NCI-H2227 treated with DMSO at 0.1 percent for 48 hours (cell line): ENCODE measurements at regions not wholly inside any gene's neighbourhood (a gene's known extent, or its start where the extent isn't known, plus 50 kb on each side); places are given as distances from the start of the nearest gene placed in this dataset.

ENCODE experiments used
- DNase-seq: peaks from one replicate; lab custom pipeline; 2025; lab: John Stamatoyannopoulos, UW

DNA sequence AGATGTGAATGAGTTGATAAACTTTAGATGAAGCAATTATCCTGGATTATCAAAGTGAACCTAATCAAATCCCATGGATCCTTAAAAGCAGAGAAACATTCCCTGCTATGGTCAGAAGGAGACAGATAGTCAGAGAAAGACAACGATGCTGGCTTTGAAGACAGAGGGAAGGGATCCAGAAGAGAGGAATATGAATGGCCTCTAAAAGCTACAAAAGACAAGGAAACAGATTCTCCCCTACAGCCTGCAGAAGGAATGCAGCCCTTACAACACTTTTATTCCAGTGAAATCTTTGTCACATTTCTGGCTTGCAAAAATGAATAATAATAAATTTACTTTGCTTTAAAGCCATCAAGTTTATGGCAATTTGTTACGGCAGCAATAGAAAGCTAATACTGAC, 1164.2 kb downstream of the PCDH17 start:
- no peak for DNase-seq

DNA sequence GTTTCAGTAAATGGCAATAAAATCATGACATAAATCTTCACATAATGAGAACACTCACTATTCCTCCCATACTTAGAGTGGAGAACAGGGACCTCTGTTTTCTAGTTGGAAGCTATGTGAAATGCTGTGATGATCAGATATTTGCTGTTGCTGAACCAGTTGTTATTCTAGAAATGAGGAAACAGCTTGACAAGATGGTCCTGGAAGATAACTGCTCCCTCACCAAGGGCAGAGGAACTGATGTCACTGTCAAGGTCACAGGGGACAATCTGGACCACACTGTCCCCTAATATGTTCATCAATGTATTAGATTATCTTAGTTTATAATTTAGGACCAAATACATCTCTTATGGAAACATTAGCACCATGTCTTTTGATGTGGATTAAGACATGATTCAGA, 1173.3 kb downstream of the PCDH17 start:
- DNase-seq = no peak

DNA sequence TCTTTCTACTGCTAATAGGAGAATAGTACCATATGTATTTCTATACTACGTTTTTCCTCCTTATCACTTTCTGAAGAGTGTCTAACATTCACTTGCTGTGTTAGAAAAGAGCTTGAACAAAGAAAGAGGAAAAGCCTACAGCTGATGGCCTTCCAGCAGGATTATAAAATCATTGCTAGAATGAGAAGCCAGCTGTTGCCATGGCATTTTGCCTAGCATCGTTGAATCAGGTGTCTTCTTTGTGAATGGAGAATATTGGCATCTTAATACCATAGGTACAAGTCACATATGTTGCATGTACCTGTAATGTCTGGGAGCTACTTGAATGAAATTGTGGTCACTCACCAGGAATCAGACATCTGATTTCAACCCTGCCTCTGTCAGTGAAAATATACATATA, 1174.9 kb downstream of the PCDH17 start:
- DNase-seq = no peak

DNA sequence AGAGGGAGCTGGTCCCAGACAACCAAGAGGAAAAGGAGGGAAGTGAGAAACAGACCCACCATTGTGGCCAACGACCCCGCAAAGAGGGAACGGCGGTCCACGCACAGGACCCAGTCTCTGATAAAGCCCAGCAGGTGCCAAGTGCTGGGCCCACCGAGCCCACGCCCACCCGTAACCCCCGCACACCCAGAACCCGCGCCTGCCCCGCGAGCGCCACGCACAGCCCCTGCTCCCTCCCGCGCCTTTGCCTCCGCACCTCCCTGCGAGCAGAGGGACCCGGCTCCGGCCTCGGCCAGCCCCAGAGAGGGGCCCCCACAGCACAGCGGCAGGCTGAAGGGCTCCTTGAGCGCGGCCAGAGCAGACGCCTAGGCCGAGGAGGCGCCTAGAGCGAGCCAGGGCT, 1192.2 kb downstream of the PCDH17 start:
- DNase-seq = no peak

DNA sequence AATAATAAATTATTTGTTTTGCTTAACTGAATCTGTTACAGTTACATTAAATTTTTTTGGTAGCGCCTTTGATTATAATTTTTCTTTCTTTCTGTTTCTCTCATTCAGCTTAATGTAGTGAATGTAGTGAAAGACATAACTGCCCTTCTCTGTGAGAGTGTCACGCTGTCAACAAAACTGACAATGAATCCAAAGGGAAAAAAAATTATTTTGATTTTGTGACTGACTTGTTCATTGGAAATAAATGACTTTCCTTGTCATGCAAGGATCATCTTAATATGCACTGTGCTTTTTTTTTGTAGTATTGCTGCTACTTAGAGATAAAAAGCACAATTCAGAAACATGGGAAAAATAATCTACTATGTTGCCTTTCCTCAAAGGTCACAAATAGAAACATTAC, 1196.4 kb downstream of the PCDH17 start:
- no peak for DNase-seq

DNA sequence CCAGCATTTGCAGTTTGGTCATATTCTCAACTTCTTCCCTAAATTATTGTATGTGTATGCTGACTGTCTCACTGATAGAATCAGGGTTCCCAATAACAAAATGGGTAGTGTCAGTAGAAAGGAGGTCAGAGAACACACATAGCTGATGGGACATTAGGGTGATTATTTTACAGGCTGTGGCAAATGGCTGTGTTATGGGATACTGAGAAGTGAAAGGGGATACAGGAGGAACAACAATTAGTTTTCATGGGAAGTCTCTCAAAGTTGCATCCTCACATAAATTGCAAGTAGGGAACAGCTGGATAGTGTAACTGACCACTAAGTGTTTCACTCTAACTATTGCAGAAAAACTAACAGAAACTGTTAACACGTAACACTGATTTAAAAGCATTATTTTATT, 1199.3 kb downstream of the PCDH17 start:
- DNase-seq = no peak

DNA sequence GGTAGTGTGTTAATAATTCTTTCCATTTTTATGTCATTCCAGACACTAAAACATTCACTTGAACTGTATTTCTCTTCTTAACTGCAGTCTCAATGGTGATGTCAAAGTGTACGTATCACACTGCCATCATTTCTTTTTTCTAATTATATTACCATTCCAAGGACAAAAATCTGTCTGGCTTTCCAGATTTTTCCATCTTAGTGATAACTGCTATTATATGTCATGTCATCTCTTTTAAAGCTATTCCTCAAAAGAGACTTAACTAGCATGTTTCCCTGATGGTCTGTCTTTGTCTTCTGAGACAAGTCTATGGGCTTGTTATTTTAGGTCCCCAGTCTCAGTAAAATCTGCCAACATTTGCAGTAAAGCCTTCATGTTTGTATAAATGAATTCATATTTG, 1207.1 kb downstream of the PCDH17 start:
- no peak for DNase-seq

DNA sequence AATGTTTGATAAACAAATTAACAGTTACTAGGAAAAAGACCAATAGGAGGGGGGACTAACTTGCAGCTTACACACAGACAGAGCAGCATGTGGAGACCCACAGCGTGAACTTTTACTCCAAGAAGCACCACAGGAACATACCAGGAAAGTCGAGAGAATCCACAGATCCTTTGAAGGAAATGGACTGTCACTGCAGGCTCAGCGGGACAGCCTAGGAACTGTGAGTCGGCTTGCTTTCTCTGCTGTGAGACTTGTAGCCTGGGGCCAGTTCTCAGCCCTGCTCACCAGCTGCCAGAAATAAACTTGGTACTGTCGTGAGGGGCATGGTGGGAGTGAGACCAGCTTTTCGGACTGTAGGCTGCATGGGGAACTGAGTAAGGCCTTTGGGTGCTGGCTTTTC, 1211.5 kb downstream of the PCDH17 start:
- no peak for DNase-seq

DNA sequence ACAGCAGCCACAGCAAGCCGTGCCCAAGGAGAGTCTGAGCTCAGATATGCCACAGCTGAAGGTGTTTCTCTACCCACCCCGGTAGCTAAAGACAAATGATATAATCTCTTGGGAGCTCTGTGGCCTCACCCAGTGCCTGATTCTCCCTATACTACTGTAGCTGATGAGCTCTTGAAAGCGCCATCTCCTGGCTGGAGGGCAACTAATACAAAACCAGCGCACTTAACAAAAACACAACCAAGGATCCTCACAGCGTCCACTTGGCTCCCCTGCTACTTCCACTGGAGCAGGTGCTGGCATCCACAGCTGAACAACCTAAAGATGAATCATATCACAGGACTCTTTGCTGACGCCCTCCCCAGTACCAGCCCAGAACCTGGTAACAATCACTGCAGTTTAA, 1212.0 kb downstream of the PCDH17 start:
- no peak for DNase-seq

DNA sequence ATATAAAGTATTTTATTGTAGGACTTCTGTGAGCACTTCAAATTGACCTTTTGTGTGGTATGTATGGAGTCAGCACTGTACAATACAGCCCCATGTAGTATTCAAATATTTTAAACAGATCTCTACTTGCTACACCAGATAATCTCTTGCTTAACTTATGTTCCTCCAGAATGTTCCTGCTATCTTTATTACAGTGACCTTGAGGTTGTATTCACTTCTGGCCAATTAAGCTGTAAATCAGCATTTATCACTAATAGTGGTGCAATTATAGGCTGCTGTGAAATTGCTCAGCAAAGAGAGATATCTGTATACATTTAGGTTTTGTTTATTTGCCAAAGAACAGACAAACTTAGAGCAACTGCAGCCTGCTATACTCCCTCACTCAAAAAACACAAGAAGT, 1218.6 kb downstream of the PCDH17 start:
- no peak for DNase-seq

DNA sequence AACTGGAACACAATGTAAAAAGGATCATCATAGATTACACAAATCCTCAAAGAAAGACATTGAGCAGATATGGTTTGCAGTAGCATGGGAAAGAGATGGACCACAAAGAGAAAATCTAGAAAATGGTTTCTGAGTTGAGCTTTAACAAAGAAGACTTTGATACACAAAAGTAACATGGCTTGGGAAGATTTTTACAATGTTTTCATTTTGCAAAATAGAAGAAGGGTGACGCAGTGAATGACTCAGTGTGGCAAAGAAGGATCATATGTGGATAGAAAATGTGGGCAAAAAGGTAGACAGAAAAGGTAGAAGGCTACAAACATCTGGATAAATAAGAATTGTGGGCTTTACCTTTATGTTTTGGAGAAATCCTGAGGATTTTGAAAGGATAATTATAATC, 1220.5 kb downstream of the PCDH17 start:
- no peak for DNase-seq

DNA sequence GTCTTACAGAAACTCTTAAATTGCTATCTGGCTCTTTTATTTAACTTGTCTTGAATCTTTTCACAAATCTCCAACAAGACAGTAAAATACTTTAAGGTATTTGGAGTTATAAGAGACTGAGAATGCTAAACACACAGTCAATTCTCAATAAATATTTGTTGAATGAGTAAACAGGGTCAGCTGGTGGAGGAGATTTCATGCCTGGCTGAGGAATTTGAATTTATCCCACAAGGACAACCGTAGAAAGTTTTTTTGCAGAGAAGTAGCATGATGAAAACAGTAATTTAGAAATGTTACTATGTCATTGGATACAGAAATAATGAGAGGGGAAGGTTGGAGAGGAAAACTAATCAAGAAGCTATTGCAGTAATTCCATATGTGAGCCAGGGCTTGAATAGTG, 1223.7 kb downstream of the PCDH17 start:
- DNase-seq = no peak

DNA sequence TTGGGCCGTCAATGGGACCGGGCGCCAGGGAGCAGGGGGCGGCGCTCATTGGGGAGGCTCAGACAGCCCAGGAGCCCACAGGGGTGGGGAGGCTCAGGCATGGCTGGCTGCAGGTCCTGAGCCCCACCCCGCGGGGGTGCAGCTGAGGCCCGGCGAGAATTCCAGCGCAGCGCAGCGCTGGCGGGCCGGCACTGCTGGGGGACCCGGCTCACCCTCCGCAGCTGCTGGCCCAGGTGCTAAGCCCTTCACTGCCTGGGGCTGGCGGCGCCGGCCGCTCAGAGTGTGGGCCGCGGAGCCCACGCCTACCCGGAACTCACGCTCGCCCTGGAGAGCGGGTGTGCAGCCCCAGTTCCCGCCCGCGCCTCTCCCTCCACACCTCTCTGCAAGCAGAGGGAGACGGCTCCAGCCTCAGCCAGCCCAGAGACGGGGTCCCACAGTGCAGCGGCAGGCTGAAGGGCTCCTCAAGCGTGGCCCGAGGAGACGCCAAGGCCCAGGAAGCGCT, 1227.4 kb downstream of the PCDH17 start:
- no peak for DNase-seq

DNA sequence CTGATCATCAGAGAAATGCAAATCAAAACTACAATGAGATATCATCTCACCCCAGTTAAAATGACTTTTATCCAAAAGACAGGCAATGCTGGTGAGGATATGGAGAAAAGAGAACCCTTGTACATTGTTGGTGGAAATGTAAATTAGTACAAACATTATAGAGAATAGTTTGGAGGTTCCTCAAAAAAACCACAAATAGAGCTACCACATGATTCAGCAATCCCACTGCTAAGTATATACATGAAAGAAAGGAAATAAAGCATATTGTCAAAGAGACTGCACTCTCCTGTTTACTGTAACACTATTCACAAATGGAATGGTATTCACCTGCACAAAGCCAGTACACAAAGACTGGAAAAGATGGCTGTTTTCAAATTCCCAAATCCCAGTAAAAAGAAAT, 1233.7 kb downstream of the PCDH17 start:
- no peak for DNase-seq

DNA sequence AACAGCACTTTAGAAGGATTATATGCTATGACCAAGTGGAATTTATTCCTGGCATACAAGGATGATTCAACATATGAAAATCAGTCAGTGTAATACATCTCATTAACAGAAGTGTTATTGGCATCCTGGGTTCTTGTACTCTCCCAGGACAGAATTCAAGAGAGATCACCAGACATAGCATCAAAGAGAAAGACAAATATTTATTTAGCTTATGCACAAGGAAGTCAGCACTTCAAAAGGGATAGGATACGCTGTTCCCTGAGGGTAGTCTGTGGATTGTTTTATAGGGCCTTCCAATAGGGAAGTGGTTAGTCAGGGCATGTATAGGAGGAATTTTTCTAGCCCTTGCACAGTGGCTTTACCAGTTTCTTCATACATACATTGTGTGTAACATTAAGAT, 1238.0 kb downstream of the PCDH17 start:
- no peak for DNase-seq

DNA sequence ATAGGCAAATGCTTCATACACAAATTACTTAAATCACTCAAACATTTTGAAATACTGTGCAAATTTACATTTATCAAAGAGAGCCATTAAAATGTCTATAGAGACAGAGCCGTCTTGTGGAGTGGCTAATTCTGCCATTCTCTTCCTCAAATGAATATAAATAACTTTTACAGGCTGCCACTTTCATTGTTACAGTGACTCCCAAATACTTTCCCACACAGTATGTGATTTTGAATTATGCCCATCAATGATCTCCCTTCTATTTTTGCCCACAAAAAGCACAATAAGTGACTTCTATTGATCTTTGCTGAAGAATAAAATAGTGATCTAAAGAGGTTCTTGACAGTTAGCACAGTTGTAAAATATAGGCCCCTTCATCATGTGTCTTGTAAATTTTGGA, 1244.9 kb downstream of the PCDH17 start:
- DNase-seq = no peak

DNA sequence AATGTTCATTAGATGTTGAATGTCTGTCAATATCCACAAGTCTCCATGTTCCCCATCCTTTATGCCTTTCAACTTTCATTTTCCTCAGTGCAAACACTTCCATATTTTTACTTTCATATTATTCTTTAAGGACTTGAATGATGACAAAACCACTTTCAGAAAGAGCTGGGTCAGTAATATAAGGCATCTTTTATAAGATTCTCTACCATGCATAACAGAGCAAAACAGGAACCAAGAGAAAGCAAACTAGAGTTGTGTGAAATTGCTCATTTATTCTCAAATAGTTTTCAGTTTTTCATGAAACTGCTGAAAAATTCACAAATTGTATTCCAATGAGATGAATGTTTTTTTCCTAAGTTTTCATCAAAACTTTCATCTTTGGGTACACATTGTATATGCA, 1247.6 kb downstream of the PCDH17 start:
- no peak for DNase-seq

DNA sequence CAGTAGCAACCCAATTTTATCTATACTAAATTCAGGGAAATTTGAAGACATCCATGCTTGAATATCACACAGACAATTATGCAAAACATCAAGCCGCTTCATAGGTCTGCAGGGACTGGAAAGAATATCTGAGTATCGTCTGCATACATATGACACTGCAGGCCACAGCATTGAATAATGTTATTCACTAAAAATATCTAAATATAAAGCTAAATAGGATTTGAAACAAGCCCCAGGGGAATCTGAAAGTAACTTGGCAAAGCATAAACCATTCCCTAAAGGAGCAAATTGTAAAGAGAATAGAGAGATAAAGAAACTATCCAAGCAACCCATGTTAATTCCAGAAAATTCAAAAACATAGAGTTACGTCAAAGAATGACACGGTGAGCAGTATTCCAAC, 1251.0 kb downstream of the PCDH17 start:
- no peak for DNase-seq

DNA sequence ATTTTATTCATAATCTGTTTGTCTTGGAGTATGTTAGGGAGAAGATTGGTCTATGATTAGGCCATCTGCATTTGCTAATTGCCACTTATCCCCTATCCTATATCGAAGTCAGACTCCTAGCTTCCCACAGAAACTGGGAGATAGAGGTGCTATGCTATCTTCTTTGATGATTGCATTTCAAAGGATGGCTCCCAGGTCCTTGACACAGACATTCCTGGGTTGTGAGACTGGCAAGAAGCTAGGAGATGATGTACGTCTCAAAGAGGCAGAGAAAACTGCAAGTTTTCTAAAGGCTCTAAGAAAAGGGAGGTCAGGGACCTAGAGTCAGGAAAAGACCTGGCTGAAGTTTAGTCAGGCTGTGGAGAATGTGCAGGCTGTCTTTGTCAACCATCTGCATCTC, 1251.9 kb downstream of the PCDH17 start:
- DNase-seq = no peak

DNA sequence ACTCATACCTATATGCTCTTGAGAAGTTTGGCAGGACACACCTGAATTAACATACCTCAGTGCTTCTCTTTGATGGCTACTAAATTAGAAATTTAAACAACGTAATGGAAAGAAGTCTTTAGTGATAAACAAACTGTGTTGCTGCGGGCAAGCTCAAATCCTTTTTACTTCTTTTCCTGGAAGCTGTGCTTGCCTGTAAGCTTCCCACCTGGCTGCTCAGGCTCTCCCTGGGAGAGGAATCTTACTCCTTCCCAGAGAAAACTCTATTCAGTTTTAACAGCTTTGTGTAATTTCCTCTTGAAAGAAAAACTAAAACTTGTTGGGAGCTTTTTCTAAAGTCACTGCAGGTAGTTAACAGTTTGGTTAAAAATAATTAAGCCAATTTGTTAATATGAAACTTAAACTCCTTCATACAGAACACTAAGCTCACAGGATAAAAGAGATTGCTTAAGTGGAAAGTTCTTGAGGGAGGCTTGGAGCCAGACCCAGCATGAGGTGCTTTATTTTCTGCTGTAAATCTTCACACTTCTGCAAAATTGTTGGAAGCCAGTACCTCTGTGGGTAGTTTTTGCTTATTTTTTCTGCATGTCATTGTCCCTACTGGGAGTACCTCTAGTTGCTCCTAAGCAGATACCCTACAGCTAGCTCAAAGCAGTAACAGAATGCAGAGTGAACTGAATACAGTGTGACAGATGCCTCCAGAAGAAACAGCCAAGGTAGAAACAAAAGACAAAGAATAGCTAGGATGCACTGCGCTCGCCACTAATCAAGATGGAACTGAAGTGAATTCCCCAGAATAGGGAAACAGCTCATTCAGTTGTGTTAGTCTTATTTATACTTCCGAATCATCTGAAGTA, 1253.0 kb downstream of the PCDH17 start:
- no peak for DNase-seq

DNA sequence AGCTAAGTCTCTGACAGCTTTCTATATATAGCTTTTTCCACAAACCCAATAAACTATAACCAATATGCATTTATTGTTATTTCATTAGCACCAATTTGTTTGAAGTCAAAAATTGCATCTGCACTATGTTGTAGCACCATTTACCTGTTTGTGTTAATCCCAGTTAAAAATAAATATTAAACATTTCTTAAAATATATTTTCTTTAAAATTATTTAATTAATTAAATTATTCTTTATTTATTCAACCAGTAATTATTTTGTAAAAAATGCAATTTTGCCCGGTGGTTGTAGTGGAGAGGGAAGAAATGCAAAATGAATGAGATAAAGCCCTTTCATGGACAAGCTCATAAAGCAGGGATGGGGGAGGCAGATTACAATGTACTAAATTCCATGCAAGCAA, 1257.9 kb downstream of the PCDH17 start:
- DNase-seq = no peak

DNA sequence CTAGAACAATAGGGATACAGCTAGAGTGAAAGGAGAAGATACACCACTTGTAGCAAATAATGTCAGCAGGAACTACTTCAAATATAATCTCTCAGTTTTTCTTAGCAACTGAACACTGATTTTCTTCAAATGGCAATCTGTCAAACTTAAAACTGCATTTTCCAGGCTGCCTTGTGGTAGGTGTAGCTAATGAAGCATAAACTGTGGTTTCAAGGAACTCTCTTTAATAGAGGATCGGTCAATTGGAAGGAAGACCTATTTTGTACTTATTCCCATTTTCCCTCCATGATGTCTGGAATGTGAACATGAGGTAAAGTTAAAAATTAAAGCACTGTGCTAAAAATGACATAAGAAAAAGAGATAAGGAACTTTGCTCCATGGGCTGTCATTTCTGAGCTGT, 1261.9 kb downstream of the PCDH17 start:
- DNase-seq = no peak

DNA sequence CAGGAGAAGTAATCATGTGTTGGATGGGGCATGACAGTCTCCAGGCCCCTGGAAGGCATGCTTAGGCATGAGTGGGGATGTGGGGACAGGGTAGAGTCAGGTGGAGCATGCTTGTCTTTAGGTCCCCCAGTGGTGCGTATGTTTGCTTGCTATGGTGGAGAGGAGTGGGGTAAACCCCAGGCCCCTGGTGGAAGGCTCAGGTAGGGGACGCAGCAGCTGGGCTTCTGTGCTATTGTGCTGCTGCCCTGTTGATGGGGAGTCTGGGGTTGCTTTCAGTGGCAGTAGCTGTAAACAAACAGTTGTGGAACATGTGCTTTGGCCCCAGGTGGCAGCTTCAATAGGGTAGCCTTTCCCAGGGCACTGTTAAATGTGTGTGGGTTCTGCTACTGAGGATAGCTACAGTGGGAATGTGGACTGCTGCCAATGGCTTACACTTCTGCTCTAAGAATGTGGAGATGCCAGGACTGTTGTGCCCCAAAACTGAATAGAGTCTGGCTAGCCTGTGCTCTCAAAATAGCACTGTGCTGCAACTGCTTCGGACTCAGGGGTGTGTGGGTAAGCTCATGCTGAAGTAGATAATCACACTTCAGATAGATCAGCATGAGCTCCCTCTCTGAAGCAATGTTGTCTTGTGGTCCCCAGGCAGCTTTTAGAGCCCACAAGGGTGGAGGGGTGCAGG, 1257.3 kb downstream of the DIAPH3 start:
- no peak for DNase-seq

DNA sequence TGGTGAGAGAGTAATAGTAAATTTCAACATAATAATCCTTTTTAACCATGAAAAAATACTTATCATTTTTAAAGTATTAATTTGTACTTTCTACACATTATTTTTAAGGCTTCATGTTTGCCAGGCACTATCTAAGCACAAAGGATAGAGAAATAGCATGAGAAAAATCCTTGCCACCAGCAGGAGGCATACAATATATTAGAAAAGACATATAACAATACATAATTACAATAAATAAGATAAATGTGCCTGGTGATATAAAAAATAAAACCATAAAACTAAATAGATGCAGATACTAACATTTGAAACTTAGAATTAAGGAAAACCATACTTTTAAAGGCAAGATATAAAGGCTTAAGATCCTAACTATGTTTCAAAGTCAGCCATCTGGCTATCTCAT, 1256.4 kb downstream of the DIAPH3 start:
- no peak for DNase-seq
